Thyroid gland (tissue), 4 donors: ENCODE measurements at regions not wholly inside any gene's neighbourhood (a gene's known extent, or its start where the extent isn't known, plus 50 kb on each side); places are given as distances from the start of the nearest gene placed in this dataset.

Experiments used
- POLR2A ChIP-seq, 2 donors: fragments of 450-650 bp; IDR thresholded peaks; one replicate each; pipeline ENCODE4 v1.6.1; 2017; ENCODE audit warnings: antibody characterized with exemption in 2 of 2, mild to moderate bottlenecking in 2 of 2, moderate library complexity in 1 of 2
- TF ChIP-seq, protein P1 (sequence below), 6 experiments: fragments of 200-600 bp in 3 of 6; fragments of 450-650 bp in 3 of 6; sonication (generic) in 3 of 6; IDR thresholded peaks; one replicate each; pipeline ENCODE4 v1.5.1; 2016 to 2019; ENCODE audit warnings: antibody characterized with exemption in 6 of 6, mild to moderate bottlenecking in 2 of 6, inconsistent platforms in 1 of 6, moderate library complexity in 1 of 6

DNA sequence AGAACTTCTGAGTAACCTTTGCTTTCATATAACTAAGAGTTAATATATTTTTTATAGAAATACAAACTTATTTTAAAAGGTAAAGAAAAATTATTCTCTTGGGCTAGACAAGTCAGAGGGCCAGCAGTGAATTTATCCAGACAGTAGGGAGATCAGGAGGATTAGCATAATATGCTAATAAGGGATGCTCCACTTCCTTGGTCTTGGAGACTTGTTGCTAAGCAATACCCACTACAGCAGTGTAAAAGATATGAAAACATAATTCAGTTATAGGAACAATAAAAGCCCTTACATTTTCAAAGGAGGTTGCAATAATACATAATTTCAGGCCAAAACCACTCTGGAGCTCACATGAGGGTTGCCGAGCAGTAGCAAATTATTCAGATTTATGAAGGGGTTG, 615.6 kb downstream of the KCNH5 start:
- TF ChIP-seq, protein P1, sequence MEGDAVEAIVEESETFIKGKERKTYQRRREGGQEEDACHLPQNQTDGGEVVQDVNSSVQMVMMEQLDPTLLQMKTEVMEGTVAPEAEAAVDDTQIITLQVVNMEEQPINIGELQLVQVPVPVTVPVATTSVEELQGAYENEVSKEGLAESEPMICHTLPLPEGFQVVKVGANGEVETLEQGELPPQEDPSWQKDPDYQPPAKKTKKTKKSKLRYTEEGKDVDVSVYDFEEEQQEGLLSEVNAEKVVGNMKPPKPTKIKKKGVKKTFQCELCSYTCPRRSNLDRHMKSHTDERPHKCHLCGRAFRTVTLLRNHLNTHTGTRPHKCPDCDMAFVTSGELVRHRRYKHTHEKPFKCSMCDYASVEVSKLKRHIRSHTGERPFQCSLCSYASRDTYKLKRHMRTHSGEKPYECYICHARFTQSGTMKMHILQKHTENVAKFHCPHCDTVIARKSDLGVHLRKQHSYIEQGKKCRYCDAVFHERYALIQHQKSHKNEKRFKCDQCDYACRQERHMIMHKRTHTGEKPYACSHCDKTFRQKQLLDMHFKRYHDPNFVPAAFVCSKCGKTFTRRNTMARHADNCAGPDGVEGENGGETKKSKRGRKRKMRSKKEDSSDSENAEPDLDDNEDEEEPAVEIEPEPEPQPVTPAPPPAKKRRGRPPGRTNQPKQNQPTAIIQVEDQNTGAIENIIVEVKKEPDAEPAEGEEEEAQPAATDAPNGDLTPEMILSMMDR (IDR thresholded peaks at IDR 0.05) = no peak
- TF ChIP-seq POLR2A (IDR thresholded peaks at IDR 0.05) = no peak
